ENCODE measurements at regions not wholly inside any gene's neighbourhood (a gene's known extent, or its start where the extent isn't known, plus 50 kb on each side); places are given as distances from the start of the nearest gene placed in this dataset.

DNA sequence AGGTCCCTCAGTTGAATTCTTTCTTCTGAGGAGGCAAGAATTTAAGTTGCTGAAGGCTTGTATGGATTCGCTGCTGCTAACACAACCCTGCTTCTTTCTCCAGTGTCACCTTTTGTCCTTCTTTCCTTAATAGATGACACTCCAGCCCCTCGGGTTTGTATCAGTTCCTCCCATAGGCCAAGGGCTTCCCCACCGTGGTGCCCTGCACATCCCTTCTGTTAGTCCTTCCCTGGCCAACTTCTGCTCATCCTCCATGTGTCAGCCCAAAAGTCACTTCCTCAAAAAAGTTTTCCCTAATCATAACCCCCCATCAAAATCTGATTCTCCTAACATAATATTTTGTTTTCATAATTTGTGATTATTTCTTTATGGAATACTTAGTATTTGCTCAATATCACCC lies 190.4 kb downstream of the RHOU start:
- no peak for TF ChIP-seq POLR2A (IDR thresholded peaks at IDR 0.05)
- TF ChIP-seq, protein P1, sequence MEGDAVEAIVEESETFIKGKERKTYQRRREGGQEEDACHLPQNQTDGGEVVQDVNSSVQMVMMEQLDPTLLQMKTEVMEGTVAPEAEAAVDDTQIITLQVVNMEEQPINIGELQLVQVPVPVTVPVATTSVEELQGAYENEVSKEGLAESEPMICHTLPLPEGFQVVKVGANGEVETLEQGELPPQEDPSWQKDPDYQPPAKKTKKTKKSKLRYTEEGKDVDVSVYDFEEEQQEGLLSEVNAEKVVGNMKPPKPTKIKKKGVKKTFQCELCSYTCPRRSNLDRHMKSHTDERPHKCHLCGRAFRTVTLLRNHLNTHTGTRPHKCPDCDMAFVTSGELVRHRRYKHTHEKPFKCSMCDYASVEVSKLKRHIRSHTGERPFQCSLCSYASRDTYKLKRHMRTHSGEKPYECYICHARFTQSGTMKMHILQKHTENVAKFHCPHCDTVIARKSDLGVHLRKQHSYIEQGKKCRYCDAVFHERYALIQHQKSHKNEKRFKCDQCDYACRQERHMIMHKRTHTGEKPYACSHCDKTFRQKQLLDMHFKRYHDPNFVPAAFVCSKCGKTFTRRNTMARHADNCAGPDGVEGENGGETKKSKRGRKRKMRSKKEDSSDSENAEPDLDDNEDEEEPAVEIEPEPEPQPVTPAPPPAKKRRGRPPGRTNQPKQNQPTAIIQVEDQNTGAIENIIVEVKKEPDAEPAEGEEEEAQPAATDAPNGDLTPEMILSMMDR (IDR thresholded peaks at IDR 0.05): no peak
- TF ChIP-seq POLR2AphosphoS5 (IDR thresholded peaks at IDR 0.05): no peak

Data from prostate gland (tissue), 2 donors.